K562 (cell line): ENCODE measurements at regions not wholly inside any gene's neighbourhood (a gene's known extent, or its start where the extent isn't known, plus 50 kb on each side); places are given as distances from the start of the nearest gene placed in this dataset.

Experiments used
- ATAC-seq: fragments of 200-7000 bp; cut with Tn5 transposase; 3 replicates; pipeline ENCODE4 v1.9.1; 2020; ENCODE audit warnings: moderate library complexity
- BruUV-seq: library from RNA; stranded (reverse); fragments of 400-500 nt; replicated peaks from 2 replicates; lab custom pipeline; 2021; lab: Mats Ljungman, UMichigan
- CTCF ChIA-PET: fragments of 300-600 bp; formaldehyde crosslinking; extraction: SDS; loops from one replicate; lab custom pipeline; 2021; ENCODE audit warnings: low intra/inter-chr PET ratio; lab: Yijun Ruan, JAX
- POLR2A ChIA-PET: fragments of 300-600, 350-650 bp; sonication (Branson Sonifier 250); formaldehyde crosslinking; extraction: SDS; loops from one replicate; lab custom pipeline; 2021; ENCODE audit warnings: antibody characterized with exemption, inconsistent platforms; lab: Yijun Ruan, JAX
- DNase-seq, 4 experiments: peaks; one replicate each; pipeline versions ENCODE4 v3.0.0 to v3.0.0-alpha.2; 2011 to 2018; ENCODE audit warnings: low spot score in 3 of 4, mixed read lengths in 3 of 4; ENCODE audit errors: extremely low read depth in 1 of 4
- FAIRE-seq: peaks from 2 replicates; lab custom pipeline; 2011; peaks lifted over from hg19 to GRCh38; lab: Jason Lieb, UNC
- H2AFZ ChIP-seq: 2 replicates; pipeline ENCODE4 v1.6.0; 2011; ENCODE audit warnings: low read depth, low read length, control low read depth, inconsistent platforms
- H3K27ac ChIP-seq: fragments of 200-600 bp; 3 replicates; pipeline ENCODE4 v1.8.0; 2011; ENCODE audit warnings: low read depth, mild to moderate bottlenecking, control low read depth, inconsistent platforms, low read length, moderate library complexity, mixed read lengths; ENCODE audit errors: extremely low read depth
- H3K27me3 ChIP-seq, 2 experiments: fragments of 300-600 bp in 1 of 2; 2 replicates in 1 of 2; 3 replicates in 1 of 2; pipeline versions ENCODE4 v1.6.0 to v1.8.0; 2011; ENCODE audit warnings: inconsistent platforms in 2 of 2, low read length in 2 of 2, mild to moderate bottlenecking in 1 of 2, mixed read lengths in 1 of 2, moderate library complexity in 1 of 2; ENCODE audit not compliant: control insufficient read depth in 2 of 2, insufficient read depth in 2 of 2
- H3K36me3 ChIP-seq: fragments of 300-600 bp; 3 replicates; pipeline ENCODE4 v1.8.0; 2011; ENCODE audit warnings: mild to moderate bottlenecking, low read length, inconsistent platforms; ENCODE audit not compliant: control insufficient read depth, insufficient read depth
- H3K4me1 ChIP-seq, 2 experiments: fragments of 200-600 bp in 1 of 2; replicated peaks in 1 of 2; 2 replicates in 1 of 2; 3 replicates in 1 of 2; pipeline versions ENCODE4 v1.5.1 to v1.8.0; 2011; ENCODE audit warnings: inconsistent platforms in 2 of 2, low read length in 2 of 2, mild to moderate bottlenecking in 1 of 2, mixed read lengths in 1 of 2, moderate library complexity in 1 of 2; ENCODE audit not compliant: control insufficient read depth in 2 of 2, insufficient read depth in 2 of 2
- H3K4me2 ChIP-seq: 2 replicates; pipeline ENCODE4 v1.6.1; 2011; ENCODE audit warnings: low read length, control low read depth, inconsistent platforms, mixed read lengths; ENCODE audit not compliant: insufficient read depth
- H3K4me3 ChIP-seq: fragments of 200-600 bp; sonication (generic), shearing (Covaris generic); 2 replicates; pipeline ENCODE4 v1.5.1; 2016; ENCODE audit warnings: control low read depth, inconsistent platforms
- H3K79me2 ChIP-seq: fragments of 200-600 bp; 3 replicates; pipeline ENCODE4 v1.8.0; 2011; ENCODE audit warnings: low read length, inconsistent platforms; ENCODE audit not compliant: control insufficient read depth, insufficient read depth
- H3K9ac ChIP-seq, 2 experiments: 2 replicates each; pipeline versions ENCODE4 v1.6.0 to v1.6.1; 2011; ENCODE audit warnings: low read depth in 2 of 2, low read length in 2 of 2, control low read depth in 1 of 2, inconsistent platforms in 1 of 2, mild to moderate bottlenecking in 1 of 2, mixed read lengths in 1 of 2; ENCODE audit not compliant: insufficient read depth in 1 of 2
- H3K9me1 ChIP-seq: one replicate; pipeline ENCODE4 v1.6.0; 2011; ENCODE audit warnings: inconsistent platforms, mild to moderate bottlenecking, low read length, moderate library complexity; ENCODE audit not compliant: control insufficient read depth, insufficient read depth
- H3K9me3 ChIP-seq: replicated peaks from 2 replicates; pipeline ENCODE4 v1.5.1; 2011; ENCODE audit warnings: low read depth, low read length, inconsistent platforms; ENCODE audit not compliant: control insufficient read depth, insufficient read depth
- H4K20me1 ChIP-seq: replicated peaks from 2 replicates; pipeline ENCODE4 v1.6.1; 2011; ENCODE audit warnings: low read length, inconsistent platforms, mixed read lengths; ENCODE audit not compliant: control insufficient read depth, insufficient read depth
- ELF1 ChIP-seq: fragments of 200-800 bp; sonication (Bioruptor generic); IDR thresholded peaks from 2 replicates; pipeline ENCODE4 v1.6.1; 2016; ENCODE audit warnings: missing genetic modification characterization, missing compliant biosample characterization
- ETV5 ChIP-seq: sonication (generic); formaldehyde crosslinking; IDR thresholded peaks from 2 replicates; pipeline ENCODE4 v1.4.0; 2020; ENCODE audit warnings: low read depth, mild to moderate bottlenecking, missing genetic modification reagents
- FOS ChIP-seq: IDR thresholded peaks from 3 replicates; pipeline ENCODE4 v1.6.1; 2011; ENCODE audit not compliant: insufficient read length; ENCODE audit errors: extremely low read depth
- GABPB1 ChIP-seq: sonication (generic); formaldehyde crosslinking; IDR thresholded peaks from 2 replicates; pipeline ENCODE4 v1.8.0; 2022; ENCODE audit warnings: mild to moderate bottlenecking, missing genetic modification reagents
- NR3C1 ChIP-seq: sonication (generic); formaldehyde crosslinking; IDR thresholded peaks from 2 replicates; pipeline ENCODE4 v1.8.1; 2022; ENCODE audit warnings: missing genetic modification reagents
- PHF21A ChIP-seq: fragments of 450-650 bp; IDR thresholded peaks from 2 replicates; pipeline ENCODE4 v1.6.1; 2017; ENCODE audit warnings: low read depth, borderline replicate concordance
- SNRNP70 ChIP-seq: fragments of 200-400 bp; formaldehyde crosslinking; optimal IDR thresholded peaks from 2 replicates; pipeline ENCODE3; 2017; ENCODE audit warnings: low read depth, low read length
- TAF7 ChIP-seq: fragments of 450-650 bp; IDR thresholded peaks from 2 replicates; pipeline ENCODE4 v1.6.1; 2016; ENCODE audit warnings: missing genetic modification characterization, missing compliant biosample characterization
- WGBS: fragments of 100-300 bp; shearing (Covaris generic); methylation state at CpG from one replicate; pipeline ENCODE4 v1.1.6; 2016; ENCODE audit warnings: low coverage, mixed read lengths; ENCODE audit not compliant: insufficient coverage; ENCODE audit errors: missing lambda C conversion rate; 5-methylcytosine and 5-hydroxymethylcytosine counted together
- in situ Hi-C: fragments of 300-500 bp; cut with MboI; formaldehyde crosslinking; loops from 4 replicates; pipeline ENCODE4 v1.15.0; 2018; ENCODE audit warnings: inconsistent platforms, mixed read lengths
- intact Hi-C: fragments of 100-400 bp; cut with micrococcal nuclease; formaldehyde crosslinking; loops from 2 replicates; pipeline ENCODE4 v1.14.2; 2022
- TF ChIP-seq, protein P1 (sequence below): fragments of 450-650 bp; IDR thresholded peaks from 2 replicates; pipeline ENCODE4 v1.6.1; 2016; ENCODE audit warnings: low read depth, mild to moderate bottlenecking, moderate library complexity
- TF ChIP-seq, protein P2 (sequence below): fragments of 250-450 bp; sonication (Bioruptor Pico); IDR thresholded peaks from 2 replicates; pipeline ENCODE4 v1.9.0; 2021; ENCODE audit warnings: mild to moderate bottlenecking, inconsistent platforms
- TF ChIP-seq, protein P3 (sequence below): fragments of 250-450 bp; sonication (Bioruptor Pico); IDR thresholded peaks from 2 replicates; pipeline ENCODE4 v1.4.0; 2020; ENCODE audit warnings: mild to moderate bottlenecking, moderate library complexity

DNA sequence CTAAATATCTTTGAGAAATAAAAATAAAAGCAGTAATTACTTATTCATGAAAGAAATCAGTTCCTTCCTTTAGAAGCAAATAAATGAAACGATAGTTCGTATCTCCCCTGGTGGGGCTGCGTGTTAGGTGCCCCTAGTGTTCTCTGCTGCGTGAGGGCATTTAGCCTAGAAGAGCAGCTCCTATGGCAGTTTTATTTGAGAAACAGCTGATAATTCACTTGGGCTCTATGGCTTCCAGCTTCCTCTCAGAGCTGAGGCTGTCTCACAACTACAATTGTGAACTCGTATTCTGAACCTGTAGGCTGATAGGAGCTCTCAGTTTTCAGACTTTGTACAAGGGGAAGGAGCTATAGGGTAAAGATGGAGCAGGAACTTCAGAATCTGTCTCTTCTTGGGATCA lies 540.0 kb upstream of the MAP3K7 start:
- WGBS, result 2% methylated on average over 5 of the region's 5 CpGs
- POLR2A ChIA-PET, result no interaction called here

DNA sequence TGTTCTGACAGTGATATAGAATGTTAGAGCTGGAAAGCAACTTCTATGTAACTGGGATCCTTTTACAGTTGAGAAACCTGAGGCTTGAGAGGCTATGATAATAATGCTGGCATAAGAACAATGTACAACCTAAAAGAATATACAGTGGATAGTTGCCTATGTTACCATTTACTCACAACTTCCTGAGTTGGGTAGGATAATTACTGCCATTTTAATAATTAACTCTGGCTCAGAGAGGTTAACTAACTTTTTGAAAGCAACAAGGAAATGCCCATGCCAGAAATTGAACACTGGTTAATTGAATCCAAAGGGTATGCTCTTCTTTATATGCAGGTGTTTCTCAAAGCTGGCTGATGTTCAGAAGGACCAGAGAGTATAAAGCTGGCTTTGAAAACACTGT lies 530.7 kb upstream of the MAP3K7 start:
- Histone ChIP-seq H2AFZ (no peak overlapping the region), H3K27ac (no peak overlapping the region), H3K9ac (no peak overlapping the region), H3K4me3 (no peak overlapping the region), H3K4me2 (no peak overlapping the region), H3K9me3 (no peaks in the 10 kb centered on the region; the same call in 1 of the 2 replicates), H4K20me1 (no peaks in the 10 kb centered on the region), H3K9me1 (no peaks in the 10 kb centered on the region), H3K36me3 (no peaks in the 10 kb centered on the region), H3K27me3 (no peaks in the 10 kb centered on the region), H3K79me2 (no peaks in the 10 kb centered on the region), H3K4me1 (no peaks in the 10 kb centered on the region)
- ChIA-PET POLR2A (interaction anchor here (0.8 kb wide), 1 partner anchor 13 kb away, joined by 4 read pairs; no protein-coding TSS in a partner anchor), CTCF (no interaction called here)
- in situ Hi-C loops, result no loop called here
- DNase-seq (no peak), FAIRE-seq (no peak), ATAC-seq (no peak)
- BruUV-seq, result no TSS peak
- intact Hi-C loops, result no loop called here
- TF ChIP-seq ETV5, result no peak
- TF ChIP-seq PHF21A, result no peak
- no peak for TF ChIP-seq TAF7 (tag)
- TF ChIP-seq, protein P1, sequence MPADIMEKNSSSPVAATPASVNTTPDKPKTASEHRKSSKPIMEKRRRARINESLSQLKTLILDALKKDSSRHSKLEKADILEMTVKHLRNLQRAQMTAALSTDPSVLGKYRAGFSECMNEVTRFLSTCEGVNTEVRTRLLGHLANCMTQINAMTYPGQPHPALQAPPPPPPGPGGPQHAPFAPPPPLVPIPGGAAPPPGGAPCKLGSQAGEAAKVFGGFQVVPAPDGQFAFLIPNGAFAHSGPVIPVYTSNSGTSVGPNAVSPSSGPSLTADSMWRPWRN, result no peak
- no peak for TF ChIP-seq ELF1 (tag)
- TF ChIP-seq SNRNP70, result no peak
- TF ChIP-seq NR3C1 (CRISPR knock-in tag), result no peak
- TF ChIP-seq, protein P2, sequence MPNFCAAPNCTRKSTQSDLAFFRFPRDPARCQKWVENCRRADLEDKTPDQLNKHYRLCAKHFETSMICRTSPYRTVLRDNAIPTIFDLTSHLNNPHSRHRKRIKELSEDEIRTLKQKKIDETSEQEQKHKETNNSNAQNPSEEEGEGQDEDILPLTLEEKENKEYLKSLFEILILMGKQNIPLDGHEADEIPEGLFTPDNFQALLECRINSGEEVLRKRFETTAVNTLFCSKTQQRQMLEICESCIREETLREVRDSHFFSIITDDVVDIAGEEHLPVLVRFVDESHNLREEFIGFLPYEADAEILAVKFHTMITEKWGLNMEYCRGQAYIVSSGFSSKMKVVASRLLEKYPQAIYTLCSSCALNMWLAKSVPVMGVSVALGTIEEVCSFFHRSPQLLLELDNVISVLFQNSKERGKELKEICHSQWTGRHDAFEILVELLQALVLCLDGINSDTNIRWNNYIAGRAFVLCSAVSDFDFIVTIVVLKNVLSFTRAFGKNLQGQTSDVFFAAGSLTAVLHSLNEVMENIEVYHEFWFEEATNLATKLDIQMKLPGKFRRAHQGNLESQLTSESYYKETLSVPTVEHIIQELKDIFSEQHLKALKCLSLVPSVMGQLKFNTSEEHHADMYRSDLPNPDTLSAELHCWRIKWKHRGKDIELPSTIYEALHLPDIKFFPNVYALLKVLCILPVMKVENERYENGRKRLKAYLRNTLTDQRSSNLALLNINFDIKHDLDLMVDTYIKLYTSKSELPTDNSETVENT (CRISPR knock-in tag), result no peak
- TF ChIP-seq, protein P3, sequence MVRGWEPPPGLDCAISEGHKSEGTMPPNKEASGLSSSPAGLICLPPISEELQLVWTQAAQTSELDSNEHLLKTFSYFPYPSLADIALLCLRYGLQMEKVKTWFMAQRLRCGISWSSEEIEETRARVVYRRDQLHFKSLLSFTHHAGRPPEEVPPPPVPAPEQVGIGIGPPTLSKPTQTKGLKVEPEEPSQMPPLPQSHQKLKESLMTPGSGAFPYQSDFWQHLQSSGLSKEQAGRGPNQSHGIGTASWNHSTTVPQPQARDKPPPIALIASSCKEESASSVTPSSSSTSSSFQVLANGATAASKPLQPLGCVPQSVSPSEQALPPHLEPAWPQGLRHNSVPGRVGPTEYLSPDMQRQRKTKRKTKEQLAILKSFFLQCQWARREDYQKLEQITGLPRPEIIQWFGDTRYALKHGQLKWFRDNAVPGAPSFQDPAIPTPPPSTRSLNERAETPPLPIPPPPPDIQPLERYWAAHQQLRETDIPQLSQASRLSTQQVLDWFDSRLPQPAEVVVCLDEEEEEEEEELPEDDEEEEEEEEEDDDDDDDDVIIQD (CRISPR knock-in tag), result no peak
- TF ChIP-seq GABPB1 (CRISPR knock-in tag), result no peak

More for the DNA sequence above, 540.0 kb upstream of the MAP3K7 start:
- no peak overlapping the region for H3K9ac ChIP-seq
- no peak for FAIRE-seq
- no peaks in the 10 kb centered on the region for H3K27me3 ChIP-seq
- no peak overlapping the region for H3K27ac ChIP-seq
- TF ChIP-seq FOS, result no peak
- H4K20me1 ChIP-seq, result no peaks in the 10 kb centered on the region
- ATAC-seq, result no peak
- no peaks in the 10 kb centered on the region for H3K9me3 ChIP-seq
- H2AFZ ChIP-seq, result no peak overlapping the region
- intact Hi-C loops (no loop called here), in situ Hi-C loops (no loop called here)
- H3K36me3 ChIP-seq, result no peaks in the 10 kb centered on the region
- no peaks in the 10 kb centered on the region for H3K9me1 ChIP-seq
- H3K4me3 ChIP-seq, result no peak overlapping the region
- H3K4me1 ChIP-seq, result no peaks in the 10 kb centered on the region
- DNase-seq, result no peak
- H3K4me2 ChIP-seq, result no peak overlapping the region
- CTCF ChIA-PET, result no interaction called here
- BruUV-seq, result no TSS peak
- H3K79me2 ChIP-seq, result no peaks in the 10 kb centered on the region
